ENCODE measurements at regions not wholly inside any gene's neighbourhood (a gene's known extent, or its start where the extent isn't known, plus 50 kb on each side); places are given as distances from the start of the nearest gene placed in this dataset.
"Not testable (repeated sequence)": the region's sequence is repeated elsewhere in the genome, so short reads cannot be mapped to it uniquely, and the experiment has no call there.

DNA sequence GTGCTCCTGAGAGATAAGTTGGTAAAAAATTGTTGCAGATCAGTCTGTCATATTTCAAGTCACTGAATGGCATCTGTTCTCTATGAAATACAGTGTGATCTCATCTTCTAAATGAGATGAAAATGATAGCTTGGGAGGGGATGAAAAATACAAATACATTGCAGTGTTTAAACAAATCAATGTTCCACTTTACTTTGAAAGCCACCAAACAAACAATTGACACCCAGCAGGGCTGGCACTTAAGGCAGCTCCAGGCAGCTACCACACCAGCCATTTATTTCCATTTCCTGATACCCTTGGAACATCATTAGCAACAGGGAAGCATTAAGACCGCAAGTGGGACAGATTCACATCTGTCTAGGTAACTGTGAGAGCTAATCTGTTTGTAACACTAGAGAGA, 827.6 kb upstream of the KIF2B start:
- intact Hi-C loops (cut with DNase I; ENCODE audit: low total_unique reads): no loop called here
- no peak for DNase-seq (ENCODE audit: low spot score in 2 of 2)
- no peak for TF ChIP-seq POLR2A (IDR thresholded peaks at IDR 0.05)
- TF ChIP-seq, protein P1, sequence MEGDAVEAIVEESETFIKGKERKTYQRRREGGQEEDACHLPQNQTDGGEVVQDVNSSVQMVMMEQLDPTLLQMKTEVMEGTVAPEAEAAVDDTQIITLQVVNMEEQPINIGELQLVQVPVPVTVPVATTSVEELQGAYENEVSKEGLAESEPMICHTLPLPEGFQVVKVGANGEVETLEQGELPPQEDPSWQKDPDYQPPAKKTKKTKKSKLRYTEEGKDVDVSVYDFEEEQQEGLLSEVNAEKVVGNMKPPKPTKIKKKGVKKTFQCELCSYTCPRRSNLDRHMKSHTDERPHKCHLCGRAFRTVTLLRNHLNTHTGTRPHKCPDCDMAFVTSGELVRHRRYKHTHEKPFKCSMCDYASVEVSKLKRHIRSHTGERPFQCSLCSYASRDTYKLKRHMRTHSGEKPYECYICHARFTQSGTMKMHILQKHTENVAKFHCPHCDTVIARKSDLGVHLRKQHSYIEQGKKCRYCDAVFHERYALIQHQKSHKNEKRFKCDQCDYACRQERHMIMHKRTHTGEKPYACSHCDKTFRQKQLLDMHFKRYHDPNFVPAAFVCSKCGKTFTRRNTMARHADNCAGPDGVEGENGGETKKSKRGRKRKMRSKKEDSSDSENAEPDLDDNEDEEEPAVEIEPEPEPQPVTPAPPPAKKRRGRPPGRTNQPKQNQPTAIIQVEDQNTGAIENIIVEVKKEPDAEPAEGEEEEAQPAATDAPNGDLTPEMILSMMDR (IDR thresholded peaks at IDR 0.05): no peak
- no peak overlapping the region for H3K4me3 ChIP-seq (ENCODE audit: low read depth, poor library complexity, severe bottlenecking)
- WGBS, 2 donors: 94 to 95% methylated on average over 1 of the region's 1 CpG

DNA sequence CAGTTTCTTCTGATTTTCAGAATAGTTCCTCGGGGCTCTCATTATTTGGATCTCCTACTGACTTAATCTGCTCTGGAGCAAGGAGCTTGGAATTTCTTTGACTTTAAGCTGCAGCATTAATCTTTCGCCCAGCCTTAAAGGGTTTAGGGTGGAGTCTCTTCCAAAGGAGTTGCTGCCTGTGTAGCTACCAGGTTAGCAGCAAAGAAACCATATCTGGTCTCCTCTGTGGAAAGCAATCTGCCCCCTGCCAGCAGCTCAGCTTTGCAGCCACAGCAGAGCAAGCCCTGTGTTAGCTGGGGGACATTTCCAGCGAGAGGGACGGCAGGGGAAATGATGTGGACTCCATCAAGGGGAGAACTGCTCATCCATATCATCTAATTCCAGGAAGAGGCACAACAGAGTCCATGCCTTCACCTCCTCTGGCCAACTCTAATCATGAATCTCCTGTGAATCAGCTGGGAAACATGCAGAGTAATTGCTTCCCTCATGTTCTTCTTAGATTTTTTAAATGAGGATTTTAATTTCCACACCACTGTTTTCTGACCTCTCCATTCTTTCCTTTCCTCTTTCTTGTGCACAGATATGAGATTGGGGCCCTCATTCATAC, 827.6 kb upstream of the CA10 start:
- TF ChIP-seq, protein P1 (IDR thresholded peaks at IDR 0.05): no peak
- TF ChIP-seq POLR2A (IDR thresholded peaks at IDR 0.05): no peak
- H3K4me3 ChIP-seq (ENCODE audit: low read depth, poor library complexity, severe bottlenecking): no peak overlapping the region
- no peak for DNase-seq (ENCODE audit: low spot score in 2 of 2)
- intact Hi-C loops (cut with DNase I; ENCODE audit: low total_unique reads): no loop called here
- WGBS, 2 donors: 55 to 57% methylated on average over 4 of the region's 4 CpGs

DNA sequence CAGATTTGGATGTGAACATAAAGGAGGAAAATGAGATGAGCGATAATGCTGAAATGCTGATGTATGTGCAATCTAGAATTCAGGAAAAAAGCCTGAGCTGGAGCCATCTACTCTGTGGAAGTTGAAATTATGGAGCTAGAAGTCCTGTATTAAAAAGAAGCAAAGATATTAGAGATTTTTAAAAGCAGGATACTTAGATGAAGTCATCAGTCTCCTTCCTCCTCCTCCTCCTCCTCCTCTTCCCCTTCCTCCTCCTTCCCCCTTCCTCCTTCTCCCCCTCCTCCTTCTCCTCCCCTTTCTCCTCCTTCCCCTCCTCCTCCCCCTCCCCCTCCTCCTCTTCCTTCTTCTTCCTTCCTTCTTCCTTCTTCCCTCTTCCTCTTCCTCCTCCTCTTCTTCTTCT, 823.8 kb upstream of the CA10 start:
- TF ChIP-seq, protein P1 (IDR thresholded peaks at IDR 0.05): no peak
- no peak for TF ChIP-seq POLR2A (IDR thresholded peaks at IDR 0.05)
- no peak overlapping the region for H3K4me3 ChIP-seq (ENCODE audit: low read depth, poor library complexity, severe bottlenecking)
- no peak for DNase-seq (ENCODE audit: low spot score in 2 of 2)
- 89 to 96% methylated on average over 1 of the region's 1 CpG for WGBS, 2 donors
- intact Hi-C loops (cut with DNase I; ENCODE audit: low total_unique reads): no loop called here

DNA sequence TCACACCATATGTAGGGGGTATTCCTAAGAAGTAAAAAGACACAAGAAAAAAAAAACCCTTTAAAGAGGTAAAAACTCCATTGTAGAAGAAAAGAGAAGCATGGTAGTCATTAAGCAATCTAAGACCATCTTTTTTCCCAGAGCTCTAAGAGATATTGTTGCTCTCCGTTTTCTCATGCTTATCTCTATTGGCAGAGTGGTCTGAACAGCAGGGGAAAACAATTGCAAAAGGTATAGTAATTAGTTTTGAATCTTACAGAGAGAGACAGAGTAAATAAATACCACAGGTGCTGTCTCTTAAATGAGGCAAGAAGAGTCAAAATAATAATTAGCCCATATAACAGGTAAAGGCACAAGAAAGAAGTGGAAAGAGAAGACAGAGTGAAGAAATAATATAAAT, 821.4 kb upstream of the CA10 start:
- 46 to 50% methylated on average over 1 of the region's 1 CpG for WGBS, 2 donors
- H3K4me3 ChIP-seq (ENCODE audit: low read depth, poor library complexity, severe bottlenecking): no peak overlapping the region
- no peak for TF ChIP-seq POLR2A (IDR thresholded peaks at IDR 0.05)
- TF ChIP-seq, protein P1 (IDR thresholded peaks at IDR 0.05): no peak
- intact Hi-C loops (cut with DNase I; ENCODE audit: low total_unique reads): no loop called here
- DNase-seq (ENCODE audit: low spot score in 2 of 2): no peak

DNA sequence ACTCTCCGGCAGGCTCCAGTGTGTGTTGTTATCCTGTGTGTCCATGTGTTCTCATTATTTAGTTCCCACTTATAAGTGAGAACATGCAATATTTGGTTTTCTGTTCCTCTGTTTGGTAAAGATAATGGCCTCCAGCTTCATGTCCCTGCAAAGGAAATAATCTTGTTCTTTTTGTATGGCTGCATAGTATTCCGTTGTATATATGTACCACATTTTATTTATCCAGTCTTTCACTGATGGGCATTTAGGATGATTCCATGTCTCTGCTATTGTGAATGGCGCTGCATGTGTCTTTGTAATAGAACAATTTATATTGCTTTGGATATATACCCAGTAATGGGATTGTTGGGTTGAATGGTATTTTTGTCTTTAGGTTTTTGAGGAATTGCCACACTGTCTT, 807.3 kb upstream of the CA10 start:
- TF ChIP-seq POLR2A (IDR thresholded peaks at IDR 0.05): no peak
- TF ChIP-seq, protein P1 (IDR thresholded peaks at IDR 0.05): no peak
- WGBS, 2 donors: 91% methylated on average over 3 of the region's 3 CpGs
- H3K4me3 ChIP-seq (ENCODE audit: low read depth, poor library complexity, severe bottlenecking): no peak overlapping the region
- intact Hi-C loops (cut with DNase I; ENCODE audit: low total_unique reads): no loop called here
- DNase-seq (ENCODE audit: low spot score in 2 of 2): no peak

DNA sequence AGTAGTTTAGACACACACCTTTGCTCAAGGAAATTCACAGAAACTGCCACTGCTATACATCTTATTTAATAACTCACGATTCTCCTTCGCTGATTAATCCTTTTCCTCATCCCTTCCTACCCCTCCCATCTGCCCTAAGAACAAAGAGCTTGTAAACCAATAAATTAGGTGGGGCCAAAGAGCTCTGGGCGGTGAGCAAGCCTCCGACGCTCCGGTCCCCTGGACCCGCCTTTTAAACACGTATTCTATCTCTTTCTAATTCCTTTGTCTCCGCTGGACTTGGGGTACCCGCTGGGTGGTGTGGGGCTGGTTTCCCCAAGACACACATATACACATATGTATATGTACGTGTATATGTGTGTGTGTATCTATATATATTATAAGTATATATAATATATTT, 803.2 kb upstream of the CA10 start:
- 70 to 75% methylated on average over 11 of the region's 11 CpGs for WGBS, 2 donors
- intact Hi-C loops (cut with DNase I; ENCODE audit: low total_unique reads); DNase-seq (ENCODE audit: low spot score in 2 of 2); H3K4me3 ChIP-seq (ENCODE audit: low read depth, poor library complexity, severe bottlenecking): not testable (repeated sequence)
